Panc1 (cell line): ENCODE measurements at regions not wholly inside any gene's neighbourhood (a gene's known extent, or its start where the extent isn't known, plus 50 kb on each side); places are given as distances from the start of the nearest gene placed in this dataset.

Experiments used
- SIN3A ChIP-seq: IDR thresholded peaks from 2 replicates; pipeline ENCODE4 v1.6.1; 2012; ENCODE audit warnings: low read depth, mild to moderate bottlenecking, low read length, moderate library complexity, borderline replicate concordance; ENCODE audit not compliant: insufficient read depth
- TF ChIP-seq, protein P1 (sequence below): fragments of 450-650 bp; IDR thresholded peaks from 2 replicates; pipeline ENCODE4 v1.5.1; 2017; ENCODE audit warnings: mild to moderate bottlenecking

DNA sequence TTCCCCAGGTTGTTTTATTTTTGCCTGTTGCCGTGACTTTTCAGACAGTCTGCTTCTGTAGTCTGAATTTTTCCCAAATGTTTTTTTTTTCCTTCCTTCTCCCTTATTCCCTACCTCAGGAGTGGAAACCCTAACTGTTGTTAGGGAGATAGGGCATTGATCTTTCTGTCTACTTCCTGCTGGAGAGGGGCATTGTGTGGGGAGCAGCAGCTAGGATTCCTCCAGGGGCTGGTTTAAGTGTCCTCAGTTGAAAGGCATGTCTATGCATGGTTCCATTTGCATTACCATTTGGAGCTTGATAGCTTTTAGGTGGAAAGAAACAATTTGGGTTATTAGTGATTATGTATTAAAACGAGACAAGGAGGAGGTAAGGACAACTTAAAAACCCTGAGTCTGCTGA, 383.9 kb downstream of the DCAF12L2 start:
- no peak for TF ChIP-seq SIN3A
- TF ChIP-seq, protein P1, sequence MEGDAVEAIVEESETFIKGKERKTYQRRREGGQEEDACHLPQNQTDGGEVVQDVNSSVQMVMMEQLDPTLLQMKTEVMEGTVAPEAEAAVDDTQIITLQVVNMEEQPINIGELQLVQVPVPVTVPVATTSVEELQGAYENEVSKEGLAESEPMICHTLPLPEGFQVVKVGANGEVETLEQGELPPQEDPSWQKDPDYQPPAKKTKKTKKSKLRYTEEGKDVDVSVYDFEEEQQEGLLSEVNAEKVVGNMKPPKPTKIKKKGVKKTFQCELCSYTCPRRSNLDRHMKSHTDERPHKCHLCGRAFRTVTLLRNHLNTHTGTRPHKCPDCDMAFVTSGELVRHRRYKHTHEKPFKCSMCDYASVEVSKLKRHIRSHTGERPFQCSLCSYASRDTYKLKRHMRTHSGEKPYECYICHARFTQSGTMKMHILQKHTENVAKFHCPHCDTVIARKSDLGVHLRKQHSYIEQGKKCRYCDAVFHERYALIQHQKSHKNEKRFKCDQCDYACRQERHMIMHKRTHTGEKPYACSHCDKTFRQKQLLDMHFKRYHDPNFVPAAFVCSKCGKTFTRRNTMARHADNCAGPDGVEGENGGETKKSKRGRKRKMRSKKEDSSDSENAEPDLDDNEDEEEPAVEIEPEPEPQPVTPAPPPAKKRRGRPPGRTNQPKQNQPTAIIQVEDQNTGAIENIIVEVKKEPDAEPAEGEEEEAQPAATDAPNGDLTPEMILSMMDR = no peak
